NCI-H1092 treated with DMSO at 0.1 percent for 48 hours (cell line): ENCODE measurements at regions not wholly inside any gene's neighbourhood (a gene's known extent, or its start where the extent isn't known, plus 50 kb on each side); places are given as distances from the start of the nearest gene placed in this dataset.

ENCODE experiments used
- DNase-seq: peaks from one replicate; lab custom pipeline; 2025; lab: John Stamatoyannopoulos, UW

DNA sequence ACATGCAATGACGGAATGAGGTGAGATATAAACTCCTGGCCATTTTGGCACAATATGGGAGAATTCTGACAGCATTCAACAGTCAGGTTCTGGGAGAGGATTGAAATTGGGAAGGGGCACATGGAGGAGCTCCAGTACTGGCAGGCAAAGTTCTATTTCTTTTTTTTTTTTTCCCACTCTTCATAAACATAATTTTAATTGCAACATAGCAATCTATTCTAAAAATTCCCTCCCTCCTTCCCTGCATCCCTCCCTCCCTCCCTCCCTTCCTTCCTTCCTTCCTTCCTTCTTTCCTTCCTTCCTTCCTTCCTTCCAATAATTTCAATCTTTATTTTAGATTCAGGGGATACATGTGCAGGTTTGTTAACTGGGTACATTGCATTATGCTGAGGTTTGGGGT, 93.2 kb downstream of the PTCSC3 start:
- DNase-seq: no peak

- no peak for DNase-seq
Measured at GRCh38 chr14:36078080-36078479, 98.4 kb downstream of the PTCSC3 start.

GRCh38 chr14:36076197-36076596, 100.3 kb downstream of the PTCSC3 start:
- DNase-seq: no peak

- DNase-seq: no peak
Measured at GRCh38 chr14:36075203-36075602, 101.3 kb downstream of the PTCSC3 start.

DNA sequence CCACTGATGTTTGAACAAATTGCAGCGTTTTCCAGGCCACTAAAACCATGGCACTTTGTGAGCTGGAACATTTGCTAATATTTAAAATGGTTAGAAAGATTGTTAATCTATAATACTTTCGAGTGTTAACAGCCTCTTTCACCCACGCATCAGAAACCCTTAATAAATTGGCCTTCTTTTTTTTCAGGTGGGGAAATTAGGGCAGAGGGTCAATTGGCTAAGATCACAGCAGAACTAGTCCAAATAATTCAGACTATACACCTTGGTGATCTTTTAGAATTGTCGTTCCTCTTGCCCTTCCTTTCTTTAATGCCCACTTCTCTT, 105.8 kb downstream of the PTCSC3 start:
- DNase-seq: no peak

- peak; percentile 74 for DNase-seq
Measured at GRCh38 chr14:36070031-36070719, 106.3 kb downstream of the PTCSC3 start.

GRCh38 chr14:36069535-36069900, 107.0 kb downstream of the PTCSC3 start:
- DNase-seq: peak; percentile 86

- peak; percentile 39 for DNase-seq
Measured at GRCh38 chr14:36068777-36069534, 107.6 kb downstream of the PTCSC3 start.

- peak; percentile 91 for DNase-seq
Measured at GRCh38 chr14:36067428-36068187, 108.9 kb downstream of the PTCSC3 start.

DNA sequence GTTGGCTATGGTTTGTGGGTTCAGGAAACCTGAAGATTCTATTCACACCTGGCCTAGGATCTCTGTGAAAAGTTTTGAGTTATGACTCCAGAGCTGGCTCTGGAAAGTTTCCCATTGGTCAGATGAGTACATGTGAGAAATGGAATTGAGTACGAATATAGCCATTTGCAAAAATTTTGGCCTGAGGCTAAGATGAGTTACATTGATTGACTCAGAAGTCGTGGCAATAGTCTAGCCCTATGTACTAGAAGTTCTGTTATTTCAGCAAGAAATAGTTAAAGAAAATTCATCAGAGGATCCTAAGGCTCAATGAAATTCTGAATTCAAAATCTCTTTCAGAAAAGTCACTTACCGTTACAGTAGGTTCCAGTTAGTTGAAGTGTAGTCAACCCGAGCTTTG, 109.9 kb downstream of the PTCSC3 start:
- no peak for DNase-seq

GRCh38 chr14:36065831-36066230, 110.7 kb downstream of the PTCSC3 start:
- no peak for DNase-seq

- no peak for DNase-seq
Measured at GRCh38 chr14:36059531-36059930, 117.0 kb downstream of the PTCSC3 start.

- no peak for DNase-seq
Measured at GRCh38 chr14:36057452-36058116, 118.9 kb downstream of the PTCSC3 start.

- no peak for DNase-seq
Measured at GRCh38 chr14:36056845-36057244, 119.7 kb downstream of the PTCSC3 start.

GRCh38 chr14:36055681-36056225, 120.8 kb downstream of the PTCSC3 start:
- no peak for DNase-seq

- no peak for DNase-seq
Measured at GRCh38 chr14:36055052-36055378, 121.5 kb downstream of the PTCSC3 start.

- no peak for DNase-seq
Measured at GRCh38 chr14:36054353-36055051, 122.0 kb downstream of the PTCSC3 start.

DNA sequence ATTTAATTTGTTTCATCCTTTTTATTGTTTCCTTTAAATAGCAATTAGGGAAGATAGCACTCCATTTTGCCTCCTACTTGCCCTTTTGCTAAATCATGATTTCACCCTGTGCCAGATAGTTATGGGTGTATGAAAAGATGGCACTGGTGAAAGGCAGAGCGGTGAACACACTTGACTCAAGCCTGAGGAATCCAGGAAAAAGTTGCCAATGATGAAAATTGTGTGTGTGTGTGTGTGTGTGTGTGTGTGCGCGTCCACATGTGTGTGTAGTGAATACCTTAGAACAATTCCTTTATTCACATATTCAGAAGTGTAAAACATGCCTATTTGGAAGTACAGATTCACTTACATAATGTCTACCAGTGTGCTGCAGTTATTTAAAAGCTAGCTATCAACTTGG, 123.8 kb downstream of the PTCSC3 start:
- no peak for DNase-seq

DNA sequence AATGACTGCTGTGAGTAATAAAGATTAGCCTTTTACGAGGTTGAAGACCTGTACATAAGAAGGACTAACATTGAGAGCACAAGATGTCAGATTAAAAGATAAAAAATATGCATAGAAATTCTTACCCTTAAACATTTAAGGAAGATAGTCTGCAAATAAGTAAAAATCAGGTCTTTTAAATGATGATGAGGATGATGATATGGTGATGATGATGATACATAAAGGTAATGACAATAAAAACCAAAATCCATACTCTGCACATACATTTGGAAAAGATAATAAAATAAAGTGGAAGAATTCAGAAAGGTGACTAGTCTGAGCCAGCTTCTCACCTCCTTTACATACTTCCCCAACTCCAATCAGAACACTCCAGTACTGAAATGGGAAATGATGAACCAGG, 124.5 kb downstream of the PTCSC3 start:
- DNase-seq: no peak

DNA sequence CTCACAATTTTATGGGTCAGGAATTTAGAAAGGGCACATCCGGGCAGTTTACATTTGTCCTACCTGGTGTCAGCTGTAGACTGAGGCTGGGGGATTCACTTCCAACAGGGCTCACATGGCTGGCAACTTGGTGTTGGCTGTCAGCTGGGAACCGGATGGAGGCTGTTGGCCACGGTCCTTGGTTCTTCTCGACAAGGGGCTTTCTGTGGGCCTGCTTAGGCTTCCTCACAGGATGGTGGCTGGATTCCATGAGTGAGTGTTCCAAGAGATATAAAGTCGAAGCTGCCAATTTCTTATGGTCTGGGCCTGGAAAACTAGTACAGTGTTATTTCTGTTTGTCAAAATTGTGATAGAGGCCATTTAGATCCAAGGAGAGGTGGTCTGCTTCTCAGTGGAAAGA, 127.9 kb downstream of the PTCSC3 start:
- DNase-seq: no peak

GRCh38 chr14:36047912-36048311, 128.6 kb downstream of the PTCSC3 start:
- DNase-seq: no peak

- no peak for DNase-seq
Measured at GRCh38 chr14:36035675-36036074, 140.8 kb downstream of the PTCSC3 start.
